SH-SY5Y (cell line): ENCODE measurements at regions not wholly inside any gene's neighbourhood (a gene's known extent, or its start where the extent isn't known, plus 50 kb on each side); places are given as distances from the start of the nearest gene placed in this dataset.

ENCODE experiments used
- GATA2 ChIP-seq: IDR thresholded peaks from 2 replicates; pipeline ENCODE4 v1.6.1; 2011; ENCODE audit warnings: mild to moderate bottlenecking, low read depth, low read length
- GATA3 ChIP-seq: IDR thresholded peaks from 2 replicates; pipeline ENCODE4 v1.6.1; 2011; ENCODE audit warnings: low read depth, mild to moderate bottlenecking, low read length, moderate library complexity

DNA sequence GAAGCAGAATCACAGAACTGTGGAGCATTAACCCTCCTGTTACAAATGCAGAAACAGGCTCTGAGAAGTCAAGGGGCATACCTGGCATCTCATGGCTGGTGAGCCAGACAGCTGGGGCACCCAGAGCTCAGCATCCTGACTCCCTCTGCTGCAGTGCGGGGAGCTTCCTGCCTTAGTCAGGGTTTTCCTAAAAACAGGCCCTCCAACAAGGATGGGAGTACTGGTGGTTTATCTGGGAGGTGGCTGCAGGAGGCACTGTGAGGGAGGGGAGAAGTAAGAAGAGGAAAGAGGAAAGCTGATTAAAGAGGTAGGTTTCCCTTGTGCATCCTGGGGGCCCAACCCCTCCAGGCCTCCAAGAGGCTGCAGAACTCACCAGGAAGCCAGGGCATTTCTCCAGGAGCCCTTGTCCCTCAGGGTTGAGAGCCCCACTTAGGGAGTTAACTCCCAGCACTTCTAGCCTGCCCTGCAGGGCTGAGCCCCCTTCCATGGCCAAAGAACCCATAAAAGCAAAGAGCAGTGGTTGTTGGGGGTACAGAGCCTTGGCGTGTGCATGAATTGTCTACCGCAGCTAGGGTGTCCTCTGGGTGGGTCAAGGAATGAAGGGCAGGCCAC is 261.5 kb upstream of the RPL38 start:
- TF ChIP-seq GATA3 (no peak), GATA2 (no peak)
